ENCODE measurements at regions not wholly inside any gene's neighbourhood (a gene's known extent, or its start where the extent isn't known, plus 50 kb on each side); places are given as distances from the start of the nearest gene placed in this dataset.
"Not testable (repeated sequence)": the region's sequence is repeated elsewhere in the genome, so short reads cannot be mapped to it uniquely, and the experiment has no call there.

DNA sequence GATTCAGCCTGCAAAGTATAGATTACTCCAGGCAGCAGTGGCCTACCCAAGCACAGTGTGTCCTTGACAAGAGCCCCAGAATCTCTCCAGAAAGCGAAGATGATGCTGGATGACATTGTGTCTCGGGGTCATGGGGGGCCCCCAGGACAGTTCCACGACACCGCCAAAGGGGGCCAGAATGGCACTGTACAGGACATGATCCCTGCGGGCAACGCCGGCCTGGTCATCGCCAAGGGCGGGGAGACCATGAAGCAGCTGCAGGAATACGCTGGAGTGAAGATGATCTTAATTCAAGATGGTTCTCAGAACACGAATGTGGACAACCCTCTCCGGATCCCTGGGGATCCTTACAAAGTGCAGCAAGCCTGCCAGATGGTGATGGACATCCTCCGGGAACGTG, 107.0 kb upstream of the MTAP start:
- no peak for DNase-seq (ENCODE audit: low read depth)

DNA sequence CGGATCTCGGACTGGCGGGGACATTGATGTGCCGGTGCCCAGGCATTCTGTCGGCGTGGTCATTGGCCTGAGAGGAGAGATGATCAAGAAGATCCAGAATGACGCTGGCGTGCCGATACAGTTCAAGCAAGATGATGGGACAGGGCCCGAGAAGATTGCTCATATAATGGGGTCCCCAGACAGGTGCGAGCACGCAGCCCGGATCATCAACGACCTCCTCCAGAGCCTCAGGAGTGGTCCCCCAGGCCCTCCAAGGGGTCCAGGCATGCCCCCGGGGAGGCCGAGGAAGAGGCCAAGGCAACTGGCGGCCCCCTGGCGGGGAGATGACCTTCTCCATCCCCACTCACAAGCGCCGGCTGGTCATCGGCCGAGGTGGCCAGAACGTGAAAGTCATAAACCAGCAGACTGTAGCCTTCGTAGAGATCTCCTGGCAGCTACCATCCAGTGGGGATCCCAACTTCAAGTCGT, 106.5 kb upstream of the MTAP start:
- no peak for DNase-seq (ENCODE audit: low read depth)

DNA sequence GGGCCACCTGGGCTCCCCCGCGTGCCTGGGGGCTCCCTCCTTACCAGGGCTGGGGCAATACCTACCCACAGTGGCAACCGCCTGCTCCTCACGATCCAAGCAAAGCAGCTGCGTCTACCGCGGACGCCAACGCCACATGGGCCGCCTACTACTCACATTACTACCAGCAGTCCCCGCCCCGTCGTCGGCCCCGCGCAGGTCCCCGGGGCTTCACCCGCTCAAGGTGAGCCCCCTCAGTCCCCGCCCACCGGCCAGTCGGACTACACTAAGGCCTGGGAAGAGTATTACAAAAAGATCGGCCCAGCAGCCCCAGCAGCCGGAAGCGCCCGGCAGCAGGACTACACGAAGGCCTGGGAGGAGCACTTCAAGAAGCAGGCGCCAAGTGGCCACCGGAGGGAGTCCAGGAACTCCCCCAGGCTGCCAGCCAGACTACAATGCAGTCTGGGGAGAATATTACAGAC, 106.0 kb upstream of the MTAP start:
- DNase-seq (ENCODE audit: low read depth), result no peak

DNA sequence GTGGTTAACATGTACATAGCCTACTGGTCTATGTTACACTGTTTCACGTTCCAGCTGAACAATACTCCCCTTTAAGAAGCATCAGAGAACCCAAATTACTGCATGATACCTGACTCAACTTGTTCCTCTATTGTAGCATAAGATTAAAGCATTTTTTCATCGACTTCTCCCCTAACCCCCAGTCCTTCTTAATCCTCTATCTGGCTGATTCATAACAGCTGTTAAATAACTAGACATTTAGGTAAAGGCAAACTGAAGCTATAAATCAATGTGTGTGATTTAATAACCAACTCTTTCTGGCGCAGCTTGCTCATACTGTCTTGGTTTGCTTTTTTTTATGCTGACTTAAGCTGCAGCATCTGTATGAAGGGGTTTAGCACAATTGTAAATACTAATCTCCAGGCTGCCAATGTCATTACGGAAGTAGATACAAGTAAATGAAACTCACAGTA, 94.2 kb upstream of the MTAP start:
- no peak for DNase-seq (ENCODE audit: low read depth)

DNA sequence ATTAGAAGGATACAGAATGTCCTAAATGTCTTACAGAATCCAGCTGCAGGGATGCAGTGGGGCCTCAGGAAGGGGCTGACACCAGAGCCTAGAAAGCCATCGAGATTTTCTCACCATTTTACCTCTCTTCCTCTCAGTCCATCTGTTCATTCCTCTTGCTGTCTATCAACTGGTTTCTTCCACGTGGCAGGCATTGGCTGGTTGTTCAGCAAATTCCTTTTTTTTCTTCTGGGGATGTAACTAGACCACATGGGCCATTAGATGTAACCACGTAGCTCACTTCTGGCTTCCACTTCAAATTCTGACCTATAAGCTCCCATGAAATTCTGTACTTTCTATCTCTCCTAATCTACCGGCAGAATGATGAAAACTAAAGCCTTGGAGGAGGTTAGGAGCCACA, 93.6 kb upstream of the MTAP start:
- DNase-seq (ENCODE audit: low read depth), result no peak

DNA sequence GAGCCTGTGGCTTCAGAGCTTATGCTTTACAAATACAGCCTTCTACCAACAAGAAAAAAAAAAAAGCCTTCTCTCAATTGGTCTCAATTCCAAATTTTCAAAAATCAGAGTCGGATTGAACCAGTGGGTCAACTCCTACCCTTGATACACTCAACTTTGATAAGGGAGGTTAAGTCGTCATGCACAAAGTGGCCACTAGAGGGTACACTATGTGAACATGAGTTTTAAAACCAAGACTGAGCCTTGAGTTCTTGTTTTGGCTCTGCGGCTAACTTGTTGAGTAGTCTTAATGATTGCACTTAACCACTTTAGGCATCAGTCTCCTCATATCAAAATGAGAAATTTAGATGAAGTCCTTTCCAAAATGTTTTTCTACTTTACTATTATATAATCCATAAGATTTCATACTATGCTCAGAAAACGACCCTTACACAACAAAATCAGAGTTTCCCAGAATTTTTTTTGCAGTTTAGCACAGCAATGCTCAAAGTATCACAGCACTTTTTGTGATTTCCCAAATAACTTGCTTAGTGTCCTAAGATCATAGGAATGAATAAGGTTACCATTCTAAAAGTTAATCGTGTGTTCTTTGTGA, 92.9 kb upstream of the MTAP start:
- no peak for DNase-seq (ENCODE audit: low read depth)

DNA sequence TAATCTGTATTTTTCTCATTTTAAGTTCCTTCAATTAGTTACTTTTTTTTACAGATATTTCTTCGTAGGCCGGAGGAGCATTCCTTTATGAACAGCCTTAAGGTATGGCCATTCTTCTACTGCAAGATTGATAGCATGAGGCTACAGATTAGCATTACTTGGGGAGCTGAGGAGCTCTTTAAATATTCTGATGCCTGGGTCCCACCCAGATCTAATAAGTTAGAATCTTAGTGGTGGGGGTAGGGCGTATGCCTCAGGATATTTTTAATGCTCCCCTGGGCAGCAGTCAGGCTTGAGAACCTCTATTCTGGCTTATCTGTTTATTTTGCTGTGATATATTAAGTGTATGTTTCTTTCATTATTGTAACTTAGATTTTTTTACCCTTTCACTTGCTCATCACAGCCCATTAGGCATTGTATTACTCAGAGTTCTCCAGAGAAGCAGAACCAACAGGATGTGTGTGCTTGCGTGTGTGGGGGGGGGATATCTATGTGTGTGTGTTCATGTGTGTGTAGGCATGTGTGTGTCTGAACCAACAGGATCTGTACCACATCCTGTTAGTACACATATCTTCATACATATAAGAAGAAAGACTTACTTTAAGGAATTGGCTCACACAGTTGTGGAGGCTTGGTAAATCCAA, 91.8 kb upstream of the MTAP start:
- DNase-seq (ENCODE audit: low read depth), result no peak

DNA sequence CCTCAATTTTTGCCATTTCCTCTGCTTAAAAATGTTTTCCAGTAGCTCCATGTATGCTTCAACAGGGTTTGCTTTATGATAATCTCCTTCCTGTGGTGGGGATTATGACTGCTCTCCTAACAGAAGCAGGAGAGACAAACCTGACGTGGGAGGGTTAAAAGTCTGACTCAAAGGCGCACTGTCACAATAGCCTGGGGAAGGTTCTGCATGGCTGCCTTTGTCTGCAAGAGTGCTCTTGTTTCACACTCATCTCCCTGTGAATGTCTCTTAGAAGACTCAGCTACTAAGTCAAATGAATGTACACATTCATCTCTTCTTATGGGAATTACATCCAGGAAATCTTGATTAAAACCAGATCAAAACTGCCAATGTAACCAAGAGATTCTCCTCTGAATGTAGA, 90.9 kb upstream of the MTAP start:
- no peak for DNase-seq (ENCODE audit: low read depth)

DNA sequence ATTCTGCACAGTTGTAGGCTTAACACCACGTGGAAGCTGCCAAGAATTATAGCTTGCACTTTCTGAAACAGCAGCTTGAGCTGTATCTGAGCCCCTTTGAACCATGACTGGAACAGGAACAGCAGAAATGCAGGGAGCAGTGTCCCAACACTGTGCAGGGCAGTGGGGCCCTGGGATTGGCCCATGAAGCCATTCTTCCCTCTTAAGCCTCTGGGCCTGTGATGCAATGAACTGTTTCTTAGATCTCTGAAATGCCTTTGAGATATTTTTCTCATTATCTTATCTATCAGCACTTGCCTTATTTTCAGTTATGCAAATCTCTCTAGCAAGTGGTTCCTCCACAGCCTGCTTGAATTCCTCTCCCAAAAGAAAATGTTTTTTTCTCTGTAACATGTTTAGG, 87.0 kb upstream of the MTAP start:
- DNase-seq (ENCODE audit: low read depth), result no peak

DNA sequence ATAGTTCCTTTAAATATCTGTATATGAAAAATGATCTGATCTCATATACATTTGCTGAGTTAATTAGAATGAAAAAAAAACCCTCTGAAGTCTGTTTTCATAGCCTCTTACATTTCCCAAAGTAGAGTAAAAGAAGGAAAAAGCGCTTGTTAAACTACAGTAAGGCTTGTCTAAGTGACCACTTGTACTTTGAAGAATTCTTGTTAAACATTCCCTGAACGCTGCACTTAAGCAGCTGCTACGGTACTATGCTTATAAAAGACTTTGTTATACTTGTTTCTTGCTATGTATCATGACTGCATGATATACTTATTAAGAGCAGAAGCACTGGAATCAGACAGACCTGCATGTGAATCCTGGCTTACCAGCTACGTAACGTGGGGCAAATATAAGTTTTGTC, 81.7 kb upstream of the MTAP start:
- no peak for DNase-seq (ENCODE audit: low read depth)

DNA sequence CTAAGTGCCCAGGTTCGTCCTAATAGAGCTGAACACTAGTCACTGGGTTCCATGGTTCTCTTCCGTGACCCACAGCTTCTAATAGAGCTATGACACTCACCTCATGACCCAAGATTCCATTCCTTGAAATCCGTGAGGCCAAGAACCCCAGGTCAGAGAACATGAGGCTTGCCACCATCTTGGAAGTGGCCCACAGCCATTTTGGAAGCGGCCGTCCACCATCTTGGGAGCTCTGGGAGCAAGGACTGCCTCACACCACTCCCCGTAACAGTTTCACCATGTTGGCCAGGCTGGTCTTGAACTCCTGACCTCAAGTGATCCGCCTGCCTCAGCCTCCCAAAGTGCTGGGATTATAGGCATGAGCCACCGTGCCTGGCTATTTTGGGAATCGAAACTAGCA, 75.0 kb upstream of the MTAP start:
- not testable (repeated sequence) for DNase-seq (ENCODE audit: low read depth)

DNA sequence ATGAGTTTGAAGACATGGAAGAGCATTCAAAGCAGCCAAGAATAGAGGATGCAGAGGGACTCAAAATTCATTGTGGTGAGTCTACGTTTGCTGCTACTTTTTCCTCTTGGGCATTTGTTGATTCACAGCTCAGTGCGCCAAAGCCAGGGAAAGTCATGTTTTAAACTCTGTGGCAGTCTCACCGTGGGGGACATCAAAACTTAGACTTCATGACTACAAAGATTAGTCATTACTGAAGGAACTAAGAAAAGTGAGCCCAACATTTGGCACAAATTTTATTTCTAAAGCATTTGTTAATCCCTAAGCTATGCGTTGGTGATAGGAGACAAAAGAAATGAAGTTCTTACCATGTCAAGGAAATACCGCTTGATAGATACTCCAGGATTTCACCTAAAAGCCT, 73.7 kb upstream of the MTAP start:
- DNase-seq (ENCODE audit: low read depth), result peak; percentile 57

DNA sequence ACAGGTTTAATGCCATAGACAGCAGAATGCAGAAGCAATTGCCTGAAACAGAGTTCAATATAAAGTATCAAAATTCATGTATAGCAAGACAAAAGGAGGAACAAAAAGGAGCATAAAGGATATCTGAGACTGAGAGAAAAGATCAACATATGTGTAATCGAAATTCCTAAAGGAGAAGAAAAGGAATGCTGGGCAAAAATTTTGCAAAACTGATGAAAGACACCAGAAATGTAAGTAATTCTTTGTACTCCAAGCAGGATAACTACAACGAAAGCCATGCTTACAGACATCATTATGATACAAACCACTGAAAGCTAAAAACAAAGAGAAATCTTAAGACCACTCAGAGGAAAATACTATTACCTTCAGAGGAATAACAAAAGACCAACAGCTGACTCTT, 72.8 kb upstream of the MTAP start:
- DNase-seq (ENCODE audit: low read depth), result no peak

DNA sequence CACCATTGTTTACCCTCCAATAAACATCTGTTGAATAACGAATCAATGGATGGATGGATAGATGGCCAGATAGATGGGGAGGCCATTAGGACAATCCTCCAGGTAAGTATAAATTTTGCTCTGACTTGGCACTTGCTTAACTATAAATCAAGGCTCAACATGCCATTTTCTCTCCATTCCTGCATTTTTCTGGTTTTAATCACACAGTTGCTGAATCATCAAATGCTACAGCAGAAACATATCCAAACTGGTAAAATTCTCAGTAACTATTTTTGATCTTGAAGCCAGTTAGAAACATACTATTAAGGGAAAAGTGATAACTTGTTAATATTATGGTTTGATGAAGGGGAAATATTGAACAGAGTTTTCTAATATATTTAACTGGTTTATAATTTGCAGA, 71.5 kb upstream of the MTAP start:
- DNase-seq (ENCODE audit: low read depth), result no peak

DNA sequence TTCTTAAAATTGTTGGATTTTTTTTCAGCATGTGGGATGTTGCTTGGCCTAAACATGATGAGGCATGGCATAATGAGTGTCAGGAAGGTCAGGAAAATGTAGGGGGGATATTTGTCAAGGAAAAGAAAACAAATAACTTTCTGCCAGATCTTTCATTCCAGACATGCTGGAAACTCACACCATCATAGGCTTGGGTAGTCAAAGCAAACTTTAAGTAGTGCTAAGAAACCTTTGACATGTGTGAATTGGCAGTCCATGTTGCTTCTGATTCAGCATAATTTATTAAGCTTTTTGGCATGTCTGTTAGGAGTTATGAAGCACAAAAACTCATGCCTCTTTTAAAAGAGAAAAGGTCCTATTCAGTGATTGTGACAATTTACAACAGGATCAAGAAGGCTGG, 61.3 kb upstream of the MTAP start:
- DNase-seq (ENCODE audit: low read depth), result no peak

DNA sequence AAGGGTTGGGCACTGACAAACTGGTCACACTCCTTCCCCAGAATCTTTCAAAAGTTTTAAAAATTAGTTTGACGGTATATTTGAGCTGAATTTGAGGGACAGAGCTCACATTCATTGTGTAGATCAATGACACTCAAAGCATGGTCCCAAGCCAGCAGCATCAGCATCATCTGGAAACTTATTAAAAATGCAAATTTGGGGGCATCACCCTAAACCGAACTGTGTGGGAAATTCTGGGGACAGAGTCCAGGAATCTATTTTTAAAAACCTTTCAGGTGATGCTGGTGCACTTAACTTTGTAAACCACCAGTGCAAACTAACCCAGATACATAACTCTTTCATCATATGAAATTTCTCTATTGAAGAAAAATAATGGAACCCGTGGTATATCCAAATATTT, 58.1 kb upstream of the MTAP start:
- DNase-seq (ENCODE audit: low read depth), result no peak

DNA sequence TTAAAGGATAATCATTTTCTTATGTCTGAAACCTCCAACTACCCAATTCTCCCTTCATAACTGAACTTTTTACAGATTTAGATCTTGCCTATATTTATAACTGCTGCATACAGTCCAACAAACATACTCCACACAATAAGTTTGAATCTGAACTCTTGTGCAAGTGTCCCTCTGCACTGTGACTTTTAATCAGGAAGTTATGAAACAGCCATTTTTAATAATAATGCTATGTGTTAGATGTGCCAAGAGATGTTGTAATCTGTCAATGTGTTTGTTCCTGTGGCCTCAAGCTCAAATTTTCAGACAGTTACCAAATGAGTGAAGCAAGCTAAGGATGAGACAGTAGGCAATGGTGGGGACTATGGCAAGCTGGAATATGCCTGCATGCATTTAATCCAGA, 57.6 kb upstream of the MTAP start:
- peak; percentile 58 for DNase-seq (ENCODE audit: low read depth)

DNA sequence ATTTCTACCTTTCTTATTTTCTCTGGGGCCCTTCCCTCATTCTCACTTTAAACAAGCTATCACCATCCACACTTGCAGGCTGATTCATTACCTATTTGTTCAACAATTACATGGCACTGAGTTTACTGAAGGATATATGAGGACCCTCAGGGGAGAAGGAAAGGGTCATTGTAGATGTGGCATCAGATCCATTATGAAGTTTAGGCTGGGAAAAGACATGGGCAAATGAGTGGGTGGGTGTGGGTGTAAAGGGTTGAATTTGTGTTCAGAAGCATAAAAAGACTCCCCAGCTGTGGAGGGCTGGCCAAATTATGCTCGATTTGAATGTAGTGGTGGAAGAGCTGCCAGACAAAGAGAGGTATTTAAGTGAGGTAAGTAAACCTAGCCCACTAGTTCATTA, 55.9 kb upstream of the MTAP start:
- DNase-seq (ENCODE audit: low read depth), result no peak

DNA sequence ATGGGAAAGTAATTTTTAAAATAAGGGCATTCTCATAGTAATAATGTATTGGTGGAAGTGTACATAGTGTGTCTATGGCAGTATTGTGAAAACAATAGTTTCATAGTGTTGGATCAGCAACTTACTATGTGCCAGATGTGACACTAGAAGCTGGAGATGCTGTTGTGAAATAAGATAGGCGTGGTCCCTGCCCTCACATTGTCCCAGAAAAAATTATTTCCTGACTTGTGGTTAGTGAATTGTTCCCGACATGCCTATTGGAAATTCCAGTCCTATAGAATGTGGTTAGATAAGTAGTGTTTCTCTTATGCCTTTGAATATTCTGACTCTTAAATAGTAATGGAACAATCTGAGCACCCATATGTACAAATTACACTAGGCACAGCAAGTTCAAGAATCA, 55.3 kb upstream of the MTAP start:
- DNase-seq (ENCODE audit: low read depth), result no peak

DNA sequence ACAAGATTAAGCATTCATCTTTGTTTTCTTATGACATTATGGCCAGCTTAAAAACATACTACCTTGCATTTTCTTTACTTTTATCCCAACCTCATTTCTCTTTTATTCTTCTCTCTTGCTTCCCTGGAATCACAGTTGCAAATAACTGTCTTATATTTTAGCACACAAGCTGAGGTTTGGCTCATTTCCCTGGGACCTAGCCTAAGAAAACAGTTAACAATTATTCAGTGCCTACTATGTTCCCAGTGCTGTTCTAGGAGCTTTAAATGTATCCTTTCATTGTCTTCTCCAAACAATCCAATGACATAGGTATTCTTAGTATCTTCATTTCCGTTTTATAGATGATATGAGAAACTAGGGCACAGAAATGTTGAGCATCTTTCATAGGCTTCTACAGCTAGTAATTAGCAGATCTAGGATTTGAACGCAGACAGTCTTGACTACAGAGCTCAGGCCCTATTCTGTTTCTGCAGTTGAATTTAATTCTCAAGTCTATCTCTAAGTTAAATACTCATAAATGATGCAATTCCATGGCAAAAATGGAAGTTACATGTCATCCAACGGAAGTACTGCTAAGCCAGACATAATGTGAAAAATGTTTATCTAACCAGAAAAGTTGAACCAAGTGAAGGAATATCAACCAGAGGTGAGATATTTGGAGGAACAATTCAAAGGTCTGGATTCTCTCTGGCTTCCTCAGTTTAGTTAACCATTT, 52.3 kb upstream of the MTAP start:
- DNase-seq (ENCODE audit: low read depth), result no peak

DNA sequence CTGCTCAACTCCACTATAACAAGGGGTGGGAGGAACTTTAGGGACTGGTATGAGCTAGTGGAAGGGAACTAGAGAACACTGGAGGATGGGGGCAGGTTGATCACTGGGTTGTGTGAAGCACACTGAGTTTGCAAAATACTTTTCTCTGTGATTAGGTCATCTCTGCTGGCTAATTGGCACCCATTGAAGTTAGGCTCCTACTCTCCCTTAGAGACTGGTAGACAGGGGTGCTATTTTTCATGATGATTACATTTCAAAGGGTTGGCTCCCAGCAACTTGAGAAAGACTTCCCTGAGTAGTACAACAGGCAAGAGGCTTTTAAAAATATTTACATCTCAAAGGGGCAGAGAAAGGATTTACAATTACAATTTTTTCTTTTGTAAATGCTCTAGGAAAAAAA, 50.4 kb upstream of the MTAP start:
- DNase-seq (ENCODE audit: low read depth), result no peak

Measured in GM04504 (cell line).